GM12878 (cell line): ENCODE measurements at regions not wholly inside any gene's neighbourhood (a gene's known extent, or its start where the extent isn't known, plus 50 kb on each side); places are given as distances from the start of the nearest gene placed in this dataset.

ENCODE experiments used
- CEBPZ ChIP-seq: fragments of 150-350 bp; IDR thresholded peaks from 2 replicates; pipeline ENCODE4 v1.6.1; 2016; ENCODE audit warnings: low read depth, low read length
- CREB1 ChIP-seq: IDR thresholded peaks from 2 replicates; pipeline ENCODE4 v1.6.1; 2012; ENCODE audit warnings: low read depth, mild to moderate bottlenecking, inconsistent platforms
- FOS ChIP-seq: IDR thresholded peaks from 3 replicates; pipeline ENCODE4 v1.6.1; 2011; ENCODE audit warnings: borderline replicate concordance; ENCODE audit not compliant: insufficient read length; ENCODE audit errors: extremely low read depth
- HCFC1 ChIP-seq: fragments of 150-350 bp; IDR thresholded peaks from 2 replicates; pipeline ENCODE4 v1.6.1; 2014; ENCODE audit warnings: low read length
- IKZF1 ChIP-seq: fragments of 450-650 bp; conservative IDR thresholded peaks from 2 replicates; pipeline ENCODE4 v1.6.1; 2017; ENCODE audit warnings: antibody characterized with exemption, mild to moderate bottlenecking
- JUND ChIP-seq: IDR thresholded peaks from 2 replicates; pipeline ENCODE4 v1.6.1; 2012; ENCODE audit warnings: low read depth, mild to moderate bottlenecking, low read length, improper control_type of control experiment, moderate library complexity
- KDM1A ChIP-seq: fragments of 200-600 bp; sonication (generic); IDR thresholded peaks from 2 replicates; pipeline ENCODE4 v1.6.1; 2016; ENCODE audit warnings: borderline replicate concordance
- MEF2B ChIP-seq: fragments of 450-650 bp; IDR thresholded peaks from 2 replicates; pipeline ENCODE4 v1.6.1; 2018; ENCODE audit warnings: mild to moderate bottlenecking, moderate library complexity; ENCODE audit not compliant: partially characterized antibody, poor library complexity, severe bottlenecking
- NFIC ChIP-seq: IDR thresholded peaks from 2 replicates; pipeline ENCODE4 v1.6.1; 2012; ENCODE audit warnings: low read depth, mild to moderate bottlenecking, inconsistent platforms, low read length, moderate library complexity
- RAD51 ChIP-seq: fragments of 450-650 bp; IDR thresholded peaks from 2 replicates; pipeline ENCODE4 v1.6.1; 2016; ENCODE audit warnings: moderate library complexity, mild to moderate bottlenecking, inconsistent platforms
- SIN3A ChIP-seq: IDR thresholded peaks from 2 replicates; pipeline ENCODE4 v1.6.1; 2012; ENCODE audit warnings: low read depth, low read length, improper control_type of control experiment
- SMAD1 ChIP-seq: fragments of 450-650 bp; IDR thresholded peaks from 2 replicates; pipeline ENCODE4 v1.6.1; 2018; ENCODE audit warnings: mild to moderate bottlenecking, low read depth; ENCODE audit not compliant: partially characterized antibody
- SMARCA5 ChIP-seq: fragments of 450-650 bp; IDR thresholded peaks from 2 replicates; pipeline ENCODE4 v1.6.1; 2017; ENCODE audit warnings: mild to moderate bottlenecking
- SMC3 ChIP-seq: IDR thresholded peaks from 2 replicates; pipeline ENCODE4 v1.6.1; 2011; ENCODE audit warnings: low read length, improper control_type of control experiment, borderline replicate concordance
- SPI1 ChIP-seq: IDR thresholded peaks from 2 replicates; pipeline ENCODE4 v1.6.1; 2011; ENCODE audit warnings: low read depth, mild to moderate bottlenecking, low read length, moderate library complexity, borderline replicate concordance; ENCODE audit not compliant: insufficient read depth
- SUZ12 ChIP-seq: fragments of 200-600 bp; sonication (generic); IDR thresholded peaks from one replicate; pipeline ENCODE4 v1.6.1; 2018; ENCODE audit warnings: antibody characterized with exemption, mild to moderate bottlenecking; ENCODE audit not compliant: unreplicated experiment
- TAF1 ChIP-seq: IDR thresholded peaks from 2 replicates; pipeline ENCODE4 v1.6.1; 2011; ENCODE audit warnings: mild to moderate bottlenecking, low read depth, low read length, borderline replicate concordance
- TARDBP ChIP-seq: IDR thresholded peaks from 2 replicates; pipeline ENCODE4 v1.6.1; 2016; ENCODE audit warnings: borderline replicate concordance
- USF2 ChIP-seq: IDR thresholded peaks from 2 replicates; pipeline ENCODE4 v1.6.1; 2011; ENCODE audit warnings: low read depth, low read length, improper control_type of control experiment, borderline replicate concordance
- WRNIP1 ChIP-seq: IDR thresholded peaks from 2 replicates; pipeline ENCODE4 v1.6.1; 2011; ENCODE audit warnings: low read depth, low read length, improper control_type of control experiment, borderline replicate concordance
- ZBTB40 ChIP-seq: fragments of 450-650 bp; IDR thresholded peaks from 2 replicates; pipeline ENCODE4 v1.6.1; 2016; ENCODE audit warnings: mild to moderate bottlenecking, moderate library complexity, borderline replicate concordance
- TF ChIP-seq, protein P1 (sequence below): fragments of 450-650 bp; IDR thresholded peaks from 2 replicates; pipeline ENCODE4 v1.6.1; 2017; ENCODE audit warnings: mild to moderate bottlenecking

DNA sequence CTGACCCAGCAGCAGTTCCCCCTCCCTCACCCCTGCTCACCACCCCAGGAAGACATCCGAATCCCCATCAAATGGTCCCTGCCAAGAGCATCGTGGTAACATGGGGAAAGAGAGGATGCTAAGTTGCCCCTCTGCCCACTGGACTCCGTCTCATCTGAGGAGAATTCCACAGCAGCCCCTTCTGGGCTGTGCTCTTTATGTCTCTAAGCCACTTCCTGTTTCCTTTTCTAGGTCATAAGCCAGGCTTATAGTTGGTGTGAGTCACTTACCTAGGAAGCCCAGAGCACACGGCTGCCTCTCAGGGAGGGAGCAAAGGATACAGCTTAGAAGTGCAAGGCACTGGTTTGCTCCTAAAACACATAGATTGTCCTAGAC is 76.0 kb downstream of the VCPKMT start (continued):
- TF ChIP-seq MEF2B (peak; percentile 31), NFIC (no peak), WRNIP1 (no peak), SMC3 (no peak), IKZF1 (peak; percentile 37; the same call in 1 of the 2 replicates), USF2 (no peak), CREB1 (no peak), HCFC1 (no peak), JUND (no peak), KDM1A (no peak), SUZ12 (no peak), CEBPZ (no peak), SMAD1 (no peak), SPI1 (peak; percentile 91), TAF1 (peak; percentile 32; the same call in 1 of the 2 replicates), ZBTB40 (no peak), TARDBP (no peak), RAD51 (no peak), FOS (no peak), SMARCA5 (no peak), SIN3A (no peak)
- TF ChIP-seq, protein P1, sequence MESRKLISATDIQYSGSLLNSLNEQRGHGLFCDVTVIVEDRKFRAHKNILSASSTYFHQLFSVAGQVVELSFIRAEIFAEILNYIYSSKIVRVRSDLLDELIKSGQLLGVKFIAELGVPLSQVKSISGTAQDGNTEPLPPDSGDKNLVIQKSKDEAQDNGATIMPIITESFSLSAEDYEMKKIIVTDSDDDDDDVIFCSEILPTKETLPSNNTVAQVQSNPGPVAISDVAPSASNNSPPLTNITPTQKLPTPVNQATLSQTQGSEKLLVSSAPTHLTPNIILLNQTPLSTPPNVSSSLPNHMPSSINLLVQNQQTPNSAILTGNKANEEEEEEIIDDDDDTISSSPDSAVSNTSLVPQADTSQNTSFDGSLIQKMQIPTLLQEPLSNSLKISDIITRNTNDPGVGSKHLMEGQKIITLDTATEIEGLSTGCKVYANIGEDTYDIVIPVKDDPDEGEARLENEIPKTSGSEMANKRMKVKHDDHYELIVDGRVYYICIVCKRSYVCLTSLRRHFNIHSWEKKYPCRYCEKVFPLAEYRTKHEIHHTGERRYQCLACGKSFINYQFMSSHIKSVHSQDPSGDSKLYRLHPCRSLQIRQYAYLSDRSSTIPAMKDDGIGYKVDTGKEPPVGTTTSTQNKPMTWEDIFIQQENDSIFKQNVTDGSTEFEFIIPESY = no peak
